ENCODE measurements at regions not wholly inside any gene's neighbourhood (a gene's known extent, or its start where the extent isn't known, plus 50 kb on each side); places are given as distances from the start of the nearest gene placed in this dataset.

- Histone ChIP-seq H4K8ac (replicated peaks; ENCODE audit: insufficient read length, low read depth, low read length) (no peak overlapping the region), H3K4me1 (ENCODE audit: insufficient read depth, low read length) (no peaks in the 10 kb centered on the region), H3K79me2 (ENCODE audit: insufficient read depth, low read length) (no peaks in the 10 kb centered on the region), H3K9ac (ENCODE audit: extremely low read depth, insufficient read length, low read length) (no peak overlapping the region), H3T11ph (ENCODE audit: low read length) (no peak overlapping the region), H3K79me1 (ENCODE audit: insufficient read depth, low read depth, low read length, poor library complexity, severe bottlenecking) (no peaks in the 10 kb centered on the region), H2AFZ (ENCODE audit: low read length) (no peak overlapping the region), H2BK20ac (ENCODE audit: low read depth, low read length, poor library complexity, severe bottlenecking) (no peak overlapping the region), H3K23me2 (ENCODE audit: insufficient read length, low read depth, low read length, poor library complexity, severe bottlenecking) (no peaks in the 10 kb centered on the region), H3K18ac (ENCODE audit: insufficient read length, low read depth, low read length) (no peak overlapping the region), H4K91ac (ENCODE audit: insufficient read length, low read depth, low read length) (no peak overlapping the region), H3K56ac (ENCODE audit: insufficient read length, low read depth, low read length) (no peak overlapping the region), H2BK5ac (ENCODE audit: insufficient read length, low read length) (no peak overlapping the region), H3K4ac (ENCODE audit: low read depth, low read length) (no peak overlapping the region), H3K9me3 (ENCODE audit: control insufficient read depth, low read depth, low read length) (no peaks in the 10 kb centered on the region), H4K5ac (ENCODE audit: insufficient read length, low read depth, low read length) (no peak overlapping the region), H2AK5ac (ENCODE audit: insufficient read length, low read length) (no peak overlapping the region), H3K27ac (ENCODE audit: insufficient read length, low read depth, low read length) (no peak overlapping the region), H3K14ac (ENCODE audit: insufficient read depth, low read length) (no peak overlapping the region), H4K20me1 (ENCODE audit: control insufficient read depth, insufficient read depth, insufficient read length) (no peaks in the 10 kb centered on the region), H2BK12ac (ENCODE audit: insufficient read length, low read depth, low read length) (no peak overlapping the region), H3K4me2 (ENCODE audit: insufficient read depth, insufficient read length, low read length) (no peak overlapping the region), H3K23ac (ENCODE audit: insufficient read length, low read depth, low read length) (no peak overlapping the region), H2BK15ac (ENCODE audit: low read depth, low read length) (no peak overlapping the region), H3K27me3 (ENCODE audit: insufficient read depth, low read length) (no peaks in the 10 kb centered on the region), H2BK120ac (ENCODE audit: low read depth, low read length, poor library complexity, severe bottlenecking) (no peak overlapping the region)
- Mint-ChIP-seq H3K4me3 (no peak overlapping the region), H3K27me3 (ENCODE audit: low read depth) (no peaks in the 10 kb centered on the region), H3K36me3 (ENCODE audit: insufficient read depth in 1 of 3, low read depth in 3 of 3) (no peaks in the 10 kb centered on the region), H3K4me1 (peaks cover 35 to 39% of the 10 kb centered on the region in 2 experiments), H3K9me3 (no peaks in the 10 kb centered on the region; a peak in 1 of 5 replicates), H3K27ac (no peak overlapping the region; a peak in 1 of 7 replicates)
- no CpG with 5 or more reads among the region's 6 CpGs for WGBS (ENCODE audit: extremely low coverage, insufficient read length, low lambda C conversion rate)
- TF ChIP-seq CTCF (conservative IDR thresholded peaks at IDR 0.05) = no peak
- DNase-seq = no peak
Observed at GRCh38 chr9:120104771-120105170, 475.2 kb downstream of the CDK5RAP2 start.

Measured in H9 (cell line).